ENCODE measurements at regions not wholly inside any gene's neighbourhood (a gene's known extent, or its start where the extent isn't known, plus 50 kb on each side); places are given as distances from the start of the nearest gene placed in this dataset.

DNA sequence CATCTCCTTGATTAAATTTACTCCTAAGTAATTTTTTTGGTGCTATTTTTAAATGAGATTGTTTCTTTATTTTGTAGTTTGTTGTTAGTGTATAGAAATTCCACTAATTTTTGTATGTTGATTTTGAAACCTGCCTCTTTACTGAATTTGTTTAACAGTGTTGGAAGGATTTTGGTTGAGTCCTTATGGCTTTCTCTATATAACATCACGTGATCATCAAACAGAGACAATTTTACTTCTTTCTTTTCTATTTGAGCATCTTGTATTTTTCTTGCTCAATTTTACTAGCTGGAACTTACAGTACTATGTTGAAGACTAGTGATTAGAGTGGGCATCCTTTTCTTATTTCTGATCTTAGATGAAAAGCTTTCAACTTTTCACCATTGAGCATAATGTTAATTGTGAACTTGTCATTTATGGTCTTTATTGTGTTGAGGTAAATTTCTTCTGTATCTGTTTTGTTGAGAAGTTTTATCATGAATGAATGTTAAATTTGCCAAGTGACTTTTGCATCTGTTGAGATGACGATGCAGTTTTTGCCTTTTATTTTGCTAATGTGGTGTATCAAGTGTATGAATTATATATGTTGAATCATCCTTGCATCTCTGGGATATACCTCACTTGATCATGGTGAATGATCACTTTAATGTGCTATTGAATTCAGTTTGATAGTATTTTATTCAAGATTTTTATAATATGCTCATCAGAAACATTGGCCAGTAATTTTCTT lies 645.3 kb upstream of the DDX18 start (continued):
- TF ChIP-seq CHD7 (IDR thresholded peaks at IDR 0.05; ENCODE audit: insufficient replicate concordance, low read length) (no peak), JUN (IDR thresholded peaks at IDR 0.05; ENCODE audit: low read depth, low read length) (no peak), GABPA (IDR thresholded peaks at IDR 0.05; ENCODE audit: borderline replicate concordance, insufficient read depth, low read length) (no peak), RNF2 (IDR thresholded peaks at IDR 0.05; ENCODE audit: borderline replicate concordance, low read depth, low read length, missing control alignments, poor library complexity, severe bottlenecking) (no peak), TBP (IDR thresholded peaks at IDR 0.05; ENCODE audit: low read depth, low read length) (no peak), HDAC6 (IDR thresholded peaks at IDR 0.05; ENCODE audit: low read depth, low read length) (no peak)
